Loucy (cell line): ENCODE measurements at regions not wholly inside any gene's neighbourhood (a gene's known extent, or its start where the extent isn't known, plus 50 kb on each side); places are given as distances from the start of the nearest gene placed in this dataset.

Experiments used
- CTCF ChIP-seq: fragments of 200-600 bp; sonication (generic); conservative IDR thresholded peaks from 2 replicates; pipeline ENCODE4 v1.5.1; 2014; ENCODE audit warnings: mild to moderate bottlenecking, antibody characterized with exemption, low read length
- EZH2phosphoT487 ChIP-seq: fragments of 200-600 bp; IDR thresholded peaks from 2 replicates; pipeline ENCODE4 v1.6.1; 2018; ENCODE audit warnings: antibody characterized with exemption, mild to moderate bottlenecking, moderate library complexity, borderline replicate concordance

GRCh38 chr11:39145346-39145745 lies 2314.1 kb downstream of the LRRC4C start:
- TF ChIP-seq CTCF = no peak
- no peak for TF ChIP-seq EZH2phosphoT487
